ENCODE measurements at regions not wholly inside any gene's neighbourhood (a gene's known extent, or its start where the extent isn't known, plus 50 kb on each side); places are given as distances from the start of the nearest gene placed in this dataset.

DNA sequence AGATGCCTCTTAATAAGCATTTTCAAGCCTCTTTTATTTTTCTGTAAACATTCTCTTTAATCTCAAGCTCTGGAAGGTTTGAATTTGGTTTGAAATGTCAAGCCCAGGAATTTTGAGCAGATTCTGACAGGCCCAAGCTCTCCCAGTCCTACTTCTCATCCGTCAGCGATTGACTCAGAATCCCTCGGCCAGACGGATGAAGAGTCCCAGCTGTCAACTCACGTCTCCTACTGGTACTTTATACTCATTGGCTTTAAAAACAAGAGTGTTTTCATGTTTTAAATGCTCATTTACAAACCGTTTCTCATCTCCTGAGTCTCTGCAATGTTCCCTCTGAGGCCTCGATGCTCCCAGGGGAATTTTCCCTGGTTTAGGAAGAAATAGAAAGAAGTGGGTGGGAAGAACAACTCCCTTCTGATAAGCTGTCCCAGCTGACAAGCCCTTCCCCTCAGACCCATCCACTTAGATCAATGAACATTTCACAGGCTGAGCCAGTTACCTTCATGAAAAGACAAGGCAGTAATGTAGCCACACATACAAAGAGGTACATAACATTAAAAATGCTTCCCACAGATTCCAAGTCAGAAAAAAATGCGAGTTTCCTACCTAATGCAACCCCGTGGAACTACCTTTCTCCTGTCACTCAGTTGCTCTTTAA, 478.2 kb upstream of the DPH6 start:
- in situ Hi-C loops (cut with HindIII; ENCODE audit: low pct_unique_long_range_greater_than_20kb, low sequenced_read_pairs) (no loop called here), intact Hi-C loops (cut with micrococcal nuclease; ENCODE audit: unreplicated experiment) (no loop called here)
- POLR2A ChIA-PET = no interaction called here
- TF ChIP-seq SIN3A (IDR thresholded peaks at IDR 0.05; ENCODE audit: borderline replicate concordance, insufficient read depth, low read depth, low read length) (no peak), POLR2AphosphoS5 (IDR thresholded peaks at IDR 0.05; ENCODE audit: low read depth, low read length) (no peak), TCF7L2 (IDR thresholded peaks at IDR 0.05; ENCODE audit: low read depth, low read length) (no peak)
- TF ChIP-seq, protein P1, sequence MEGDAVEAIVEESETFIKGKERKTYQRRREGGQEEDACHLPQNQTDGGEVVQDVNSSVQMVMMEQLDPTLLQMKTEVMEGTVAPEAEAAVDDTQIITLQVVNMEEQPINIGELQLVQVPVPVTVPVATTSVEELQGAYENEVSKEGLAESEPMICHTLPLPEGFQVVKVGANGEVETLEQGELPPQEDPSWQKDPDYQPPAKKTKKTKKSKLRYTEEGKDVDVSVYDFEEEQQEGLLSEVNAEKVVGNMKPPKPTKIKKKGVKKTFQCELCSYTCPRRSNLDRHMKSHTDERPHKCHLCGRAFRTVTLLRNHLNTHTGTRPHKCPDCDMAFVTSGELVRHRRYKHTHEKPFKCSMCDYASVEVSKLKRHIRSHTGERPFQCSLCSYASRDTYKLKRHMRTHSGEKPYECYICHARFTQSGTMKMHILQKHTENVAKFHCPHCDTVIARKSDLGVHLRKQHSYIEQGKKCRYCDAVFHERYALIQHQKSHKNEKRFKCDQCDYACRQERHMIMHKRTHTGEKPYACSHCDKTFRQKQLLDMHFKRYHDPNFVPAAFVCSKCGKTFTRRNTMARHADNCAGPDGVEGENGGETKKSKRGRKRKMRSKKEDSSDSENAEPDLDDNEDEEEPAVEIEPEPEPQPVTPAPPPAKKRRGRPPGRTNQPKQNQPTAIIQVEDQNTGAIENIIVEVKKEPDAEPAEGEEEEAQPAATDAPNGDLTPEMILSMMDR (IDR thresholded peaks at IDR 0.05) = no peak
- TF ChIP-seq, protein P2, sequence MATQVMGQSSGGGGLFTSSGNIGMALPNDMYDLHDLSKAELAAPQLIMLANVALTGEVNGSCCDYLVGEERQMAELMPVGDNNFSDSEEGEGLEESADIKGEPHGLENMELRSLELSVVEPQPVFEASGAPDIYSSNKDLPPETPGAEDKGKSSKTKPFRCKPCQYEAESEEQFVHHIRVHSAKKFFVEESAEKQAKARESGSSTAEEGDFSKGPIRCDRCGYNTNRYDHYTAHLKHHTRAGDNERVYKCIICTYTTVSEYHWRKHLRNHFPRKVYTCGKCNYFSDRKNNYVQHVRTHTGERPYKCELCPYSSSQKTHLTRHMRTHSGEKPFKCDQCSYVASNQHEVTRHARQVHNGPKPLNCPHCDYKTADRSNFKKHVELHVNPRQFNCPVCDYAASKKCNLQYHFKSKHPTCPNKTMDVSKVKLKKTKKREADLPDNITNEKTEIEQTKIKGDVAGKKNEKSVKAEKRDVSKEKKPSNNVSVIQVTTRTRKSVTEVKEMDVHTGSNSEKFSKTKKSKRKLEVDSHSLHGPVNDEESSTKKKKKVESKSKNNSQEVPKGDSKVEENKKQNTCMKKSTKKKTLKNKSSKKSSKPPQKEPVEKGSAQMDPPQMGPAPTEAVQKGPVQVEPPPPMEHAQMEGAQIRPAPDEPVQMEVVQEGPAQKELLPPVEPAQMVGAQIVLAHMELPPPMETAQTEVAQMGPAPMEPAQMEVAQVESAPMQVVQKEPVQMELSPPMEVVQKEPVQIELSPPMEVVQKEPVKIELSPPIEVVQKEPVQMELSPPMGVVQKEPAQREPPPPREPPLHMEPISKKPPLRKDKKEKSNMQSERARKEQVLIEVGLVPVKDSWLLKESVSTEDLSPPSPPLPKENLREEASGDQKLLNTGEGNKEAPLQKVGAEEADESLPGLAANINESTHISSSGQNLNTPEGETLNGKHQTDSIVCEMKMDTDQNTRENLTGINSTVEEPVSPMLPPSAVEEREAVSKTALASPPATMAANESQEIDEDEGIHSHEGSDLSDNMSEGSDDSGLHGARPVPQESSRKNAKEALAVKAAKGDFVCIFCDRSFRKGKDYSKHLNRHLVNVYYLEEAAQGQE (IDR thresholded peaks at IDR 0.05; ENCODE audit: insufficient read depth in 1 of 2, low read depth in 2 of 2, low read length in 1 of 2) = no peak
- Histone ChIP-seq H3K27me3 (ENCODE audit: control insufficient read depth, insufficient read depth, low read length) (no peaks in the 10 kb centered on the region), H3K4me1 (ENCODE audit: control insufficient read depth, insufficient read depth, low read length) (no peaks in the 10 kb centered on the region), H3K36me3 (ENCODE audit: control insufficient read depth, insufficient read depth, low read length) (no peaks in the 10 kb centered on the region), H3K27ac (ENCODE audit: low read length) (no peak overlapping the region), H3K9me3 (ENCODE audit: control insufficient read depth, insufficient read depth, low read depth, low read length) (no peaks in the 10 kb centered on the region), H3K4me3 (ENCODE audit: low read depth in 2 of 2, low read length in 2 of 2) (no peak overlapping the region)
- no peak for ATAC-seq
- CTCF ChIA-PET = no interaction called here
- BruUV-seq (replicated peaks) = no TSS peak
- DNase-seq (ENCODE audit: low read depth, low spot score) = no peak

DNA sequence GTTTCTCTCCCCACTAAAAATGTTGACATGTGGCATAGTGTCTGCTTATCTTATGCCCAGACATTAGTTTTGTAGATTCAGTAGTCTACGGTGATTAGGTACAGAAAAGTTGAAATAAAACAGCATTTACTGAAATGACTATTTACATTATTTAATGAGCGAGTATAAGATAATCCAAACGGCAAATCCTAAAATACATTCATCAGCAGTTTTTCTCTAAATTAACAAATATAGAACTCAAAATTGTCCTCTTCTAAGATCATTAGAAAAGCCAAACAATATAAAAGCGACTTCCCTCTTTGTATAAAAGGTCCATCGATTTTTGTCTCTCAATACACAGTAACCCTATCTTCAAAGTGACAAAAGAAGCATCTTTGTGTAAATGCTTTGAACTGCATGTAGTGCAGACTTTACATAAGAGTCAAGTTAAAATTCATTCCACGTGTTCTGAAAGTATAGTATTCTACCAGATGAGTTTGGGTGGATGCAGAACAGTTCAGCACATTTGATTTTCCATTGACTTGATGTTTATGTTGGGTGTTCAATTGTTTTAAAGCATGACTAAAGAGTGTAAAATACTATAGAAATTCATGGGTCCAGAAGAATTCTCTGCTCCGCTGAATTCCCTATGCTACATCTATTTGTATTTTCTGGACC, 480.8 kb upstream of the DPH6 start:
- in situ Hi-C loops (cut with HindIII; ENCODE audit: low pct_unique_long_range_greater_than_20kb, low sequenced_read_pairs) (no loop called here), intact Hi-C loops (cut with micrococcal nuclease; ENCODE audit: unreplicated experiment) (no loop called here)
- Histone ChIP-seq H3K4me1 (ENCODE audit: control insufficient read depth, insufficient read depth, low read length) (no peaks in the 10 kb centered on the region), H3K27me3 (ENCODE audit: control insufficient read depth, insufficient read depth, low read length) (no peaks in the 10 kb centered on the region), H3K36me3 (ENCODE audit: control insufficient read depth, insufficient read depth, low read length) (no peaks in the 10 kb centered on the region), H3K9me3 (ENCODE audit: control insufficient read depth, insufficient read depth, low read depth, low read length) (no peaks in the 10 kb centered on the region), H3K4me3 (ENCODE audit: low read depth in 2 of 2, low read length in 2 of 2) (no peak overlapping the region), H3K27ac (ENCODE audit: low read length) (no peak overlapping the region)
- ChIA-PET POLR2A (no interaction called here), CTCF (no interaction called here)
- BruUV-seq (replicated peaks) = no TSS peak
- no peak for DNase-seq (ENCODE audit: low read depth, low spot score)
- no peak for TF ChIP-seq TCF7L2 (IDR thresholded peaks at IDR 0.05; ENCODE audit: low read depth, low read length)
- no peak for TF ChIP-seq SIN3A (IDR thresholded peaks at IDR 0.05; ENCODE audit: borderline replicate concordance, insufficient read depth, low read depth, low read length)
- TF ChIP-seq, protein P2 (IDR thresholded peaks at IDR 0.05; ENCODE audit: insufficient read depth in 1 of 2, low read depth in 2 of 2, low read length in 1 of 2) = no peak
- TF ChIP-seq, protein P1 (IDR thresholded peaks at IDR 0.05) = no peak
- no peak for TF ChIP-seq POLR2AphosphoS5 (IDR thresholded peaks at IDR 0.05; ENCODE audit: low read depth, low read length)
- no peak for ATAC-seq

All from Panc1 (cell line).